ENCODE measurements at regions not wholly inside any gene's neighbourhood (a gene's known extent, or its start where the extent isn't known, plus 50 kb on each side); places are given as distances from the start of the nearest gene placed in this dataset.
"Not testable (repeated sequence)": the region's sequence is repeated elsewhere in the genome, so short reads cannot be mapped to it uniquely, and the experiment has no call there.

DNA sequence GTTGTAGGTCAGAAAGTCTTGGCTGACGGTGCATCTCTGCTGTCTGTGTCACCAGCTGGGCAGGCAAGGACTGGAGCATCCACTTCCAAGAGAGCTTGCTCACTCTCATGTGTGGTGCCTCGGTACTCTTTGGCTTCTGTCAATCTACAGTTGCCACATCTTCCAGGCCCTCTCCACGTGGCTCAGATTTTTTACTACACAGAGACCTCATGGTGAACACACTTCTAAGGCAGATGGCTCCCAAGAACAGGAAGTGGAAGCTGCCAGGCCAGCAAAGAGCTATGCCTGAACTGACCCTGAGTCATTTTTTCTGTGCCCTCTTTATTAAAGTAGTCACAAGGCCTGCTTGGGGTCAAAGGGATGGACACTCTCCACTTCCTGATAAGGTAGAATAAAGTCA lies 351.5 kb upstream of the AUTS2 start:
- intact Hi-C loops (cut with DNase I) = no loop called here
- DNase-seq = no peak

DNA sequence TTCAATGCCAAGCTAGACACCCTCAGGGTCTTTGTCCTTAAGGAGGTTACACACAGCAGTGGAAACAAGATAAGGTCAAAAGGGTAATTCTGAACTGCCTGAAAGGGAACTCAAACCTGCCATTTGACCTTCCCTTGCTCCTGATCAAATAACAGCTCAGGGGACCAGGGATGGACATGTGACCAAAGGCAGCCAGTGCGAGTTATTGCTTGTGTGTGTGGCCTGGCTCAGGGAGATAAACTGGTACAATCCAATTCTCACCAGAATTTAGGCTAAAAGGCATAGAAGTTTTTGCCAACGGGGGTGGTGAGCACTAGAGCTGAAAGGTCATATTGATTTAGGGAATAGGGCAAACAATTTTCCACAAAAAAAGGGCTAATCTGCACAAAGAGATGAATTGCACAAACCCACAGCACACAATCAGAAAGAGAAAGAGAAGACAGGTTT lies 349.9 kb upstream of the AUTS2 start:
- H3K27ac ChIP-seq; H3K27me3 ChIP-seq; H3K36me3 ChIP-seq; DNase-seq; H3K9me3 ChIP-seq; H3K4me1 ChIP-seq; intact Hi-C loops (cut with DNase I); H3K9ac ChIP-seq (ENCODE audit: low read depth in 2 of 2, low read length in 2 of 2); H3K4me3 ChIP-seq: not testable (repeated sequence)

More for the DNA sequence above, 351.5 kb upstream of the AUTS2 start:
- Histone ChIP-seq H3K4me1 (no peaks in the 10 kb centered on the region), H3K9ac (ENCODE audit: low read depth in 2 of 2, low read length in 2 of 2) (no peak overlapping the region), H3K9me3 (no peaks in the 10 kb centered on the region), H3K36me3 (no peaks in the 10 kb centered on the region), H3K27me3 (no peaks in the 10 kb centered on the region), H3K4me3 (no peak overlapping the region), H3K27ac (no peak overlapping the region)
- TF ChIP-seq, protein P1, sequence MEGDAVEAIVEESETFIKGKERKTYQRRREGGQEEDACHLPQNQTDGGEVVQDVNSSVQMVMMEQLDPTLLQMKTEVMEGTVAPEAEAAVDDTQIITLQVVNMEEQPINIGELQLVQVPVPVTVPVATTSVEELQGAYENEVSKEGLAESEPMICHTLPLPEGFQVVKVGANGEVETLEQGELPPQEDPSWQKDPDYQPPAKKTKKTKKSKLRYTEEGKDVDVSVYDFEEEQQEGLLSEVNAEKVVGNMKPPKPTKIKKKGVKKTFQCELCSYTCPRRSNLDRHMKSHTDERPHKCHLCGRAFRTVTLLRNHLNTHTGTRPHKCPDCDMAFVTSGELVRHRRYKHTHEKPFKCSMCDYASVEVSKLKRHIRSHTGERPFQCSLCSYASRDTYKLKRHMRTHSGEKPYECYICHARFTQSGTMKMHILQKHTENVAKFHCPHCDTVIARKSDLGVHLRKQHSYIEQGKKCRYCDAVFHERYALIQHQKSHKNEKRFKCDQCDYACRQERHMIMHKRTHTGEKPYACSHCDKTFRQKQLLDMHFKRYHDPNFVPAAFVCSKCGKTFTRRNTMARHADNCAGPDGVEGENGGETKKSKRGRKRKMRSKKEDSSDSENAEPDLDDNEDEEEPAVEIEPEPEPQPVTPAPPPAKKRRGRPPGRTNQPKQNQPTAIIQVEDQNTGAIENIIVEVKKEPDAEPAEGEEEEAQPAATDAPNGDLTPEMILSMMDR (IDR thresholded peaks at IDR 0.05) = no peak

DNA sequence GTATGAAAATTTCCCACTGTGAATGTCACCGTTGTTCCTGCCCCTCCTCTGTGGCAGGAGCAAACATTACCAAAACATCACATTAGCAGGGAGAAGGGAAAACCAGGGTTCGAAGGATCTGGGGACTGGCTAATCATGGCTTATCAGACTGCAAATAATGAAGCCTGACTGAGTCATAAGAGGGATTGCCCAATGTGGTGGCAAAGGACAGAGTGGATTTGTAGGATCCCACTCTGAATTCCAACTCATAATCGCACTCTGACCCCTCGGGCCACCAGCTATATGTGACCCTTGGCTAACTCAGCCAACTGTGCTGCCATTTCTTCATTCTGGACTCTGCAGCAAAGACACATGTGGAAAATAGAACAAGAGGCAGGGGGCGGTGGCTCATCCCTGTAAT lies 347.3 kb upstream of the AUTS2 start:
- Histone ChIP-seq H3K9me3 (no peaks in the 10 kb centered on the region), H3K4me3 (no peak overlapping the region), H3K27ac (no peak overlapping the region), H3K27me3 (no peaks in the 10 kb centered on the region), H3K36me3 (no peaks in the 10 kb centered on the region), H3K4me1 (no peaks in the 10 kb centered on the region), H3K9ac (ENCODE audit: low read depth in 2 of 2, low read length in 2 of 2) (no peak overlapping the region)
- intact Hi-C loops (cut with DNase I) = no loop called here
- TF ChIP-seq, protein P1 (IDR thresholded peaks at IDR 0.05) = no peak
- DNase-seq = no peak

DNA sequence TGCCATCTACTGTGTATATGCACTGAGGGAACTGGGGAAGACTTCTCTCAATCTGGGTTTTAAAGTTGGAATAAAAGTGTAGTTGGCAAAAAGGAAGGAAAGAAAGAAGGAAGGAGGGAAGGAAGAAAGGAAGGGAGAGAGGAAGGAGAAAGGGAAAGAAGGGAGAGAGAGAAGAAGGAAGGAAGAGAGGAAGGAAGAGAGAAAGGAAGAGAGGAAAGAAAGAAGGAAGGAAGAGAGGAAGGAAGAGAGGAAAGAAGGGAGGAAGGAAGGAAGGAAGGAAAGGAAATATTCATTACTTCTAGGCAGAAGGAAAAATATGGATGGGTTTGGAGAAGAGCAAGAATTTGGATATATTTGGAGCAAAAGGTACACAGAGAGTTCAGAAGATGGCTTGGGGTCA lies 343.6 kb upstream of the AUTS2 start:
- Histone ChIP-seq H3K27ac (no peak overlapping the region), H3K27me3 (no peaks in the 10 kb centered on the region), H3K36me3 (no peaks in the 10 kb centered on the region), H3K9ac (ENCODE audit: low read depth in 2 of 2, low read length in 2 of 2) (no peak overlapping the region), H3K4me1 (no peaks in the 10 kb centered on the region), H3K9me3 (no peaks in the 10 kb centered on the region), H3K4me3 (no peak overlapping the region)
- intact Hi-C loops (cut with DNase I) = no loop called here
- TF ChIP-seq, protein P1 (IDR thresholded peaks at IDR 0.05) = no peak
- DNase-seq = no peak

DNA sequence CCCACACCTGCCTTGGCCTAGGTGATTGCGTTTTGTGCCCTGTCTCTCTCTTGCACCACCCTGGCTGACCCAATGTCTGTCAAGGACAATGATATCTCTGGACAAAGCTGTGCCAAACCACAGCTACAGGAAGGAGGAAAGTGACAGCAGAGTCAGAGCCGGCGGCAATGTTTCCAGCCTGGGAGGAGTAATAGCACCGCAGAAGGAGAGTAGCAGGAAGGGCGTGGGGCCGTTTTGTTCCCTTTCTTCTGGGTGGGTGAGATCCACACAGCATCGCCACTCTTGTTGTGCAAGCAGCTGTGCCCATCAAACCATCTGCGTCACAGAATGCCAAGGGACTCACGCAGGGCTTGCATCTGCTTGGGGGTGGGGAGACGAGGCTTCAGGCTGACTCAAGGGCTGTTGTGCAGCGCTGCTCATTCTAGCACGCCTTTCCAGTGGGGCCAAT lies 341.6 kb upstream of the AUTS2 start:
- TF ChIP-seq, protein P1 (IDR thresholded peaks at IDR 0.05) = no peak
- intact Hi-C loops (cut with DNase I) = no loop called here
- DNase-seq = no peak

DNA sequence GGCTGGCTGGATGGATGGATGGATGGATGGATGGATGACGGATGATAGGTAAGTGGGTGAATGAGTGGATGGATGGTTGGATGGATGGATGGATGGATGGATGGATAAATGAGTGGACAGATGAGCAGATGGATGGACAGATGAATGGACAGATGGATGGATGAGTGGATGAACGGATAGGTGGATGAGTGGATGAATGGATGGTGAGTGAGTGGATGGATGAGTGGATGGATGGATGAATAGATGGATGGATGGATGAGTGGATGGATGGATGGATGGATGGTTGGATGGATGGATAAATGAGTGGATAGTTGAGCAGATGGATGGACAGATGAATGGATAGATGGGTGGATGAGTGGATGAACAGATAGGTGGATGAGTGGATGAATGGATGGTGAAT lies 340.7 kb upstream of the AUTS2 start:
- no peak overlapping the region for H3K9ac ChIP-seq (ENCODE audit: low read depth in 2 of 2, low read length in 2 of 2)
- H3K4me3 ChIP-seq = no peak overlapping the region
- TF ChIP-seq, protein P1 (IDR thresholded peaks at IDR 0.05) = no peak
- DNase-seq = no peak
- no peaks in the 10 kb centered on the region for H3K9me3 ChIP-seq
- H3K27ac ChIP-seq = no peak overlapping the region
- intact Hi-C loops (cut with DNase I) = no loop called here
- H3K4me1 ChIP-seq = no peaks in the 10 kb centered on the region
- H3K36me3 ChIP-seq = no peaks in the 10 kb centered on the region
- H3K27me3 ChIP-seq = no peaks in the 10 kb centered on the region

More for the DNA sequence above, 341.6 kb upstream of the AUTS2 start:
- Histone ChIP-seq H3K27ac (no peak overlapping the region), H3K36me3 (no peaks in the 10 kb centered on the region), H3K27me3 (no peaks in the 10 kb centered on the region), H3K4me3 (no peak overlapping the region), H3K9me3 (no peaks in the 10 kb centered on the region), H3K9ac (ENCODE audit: low read depth in 2 of 2, low read length in 2 of 2) (peak overlapping the region in 1 of 2 donors; percentile 56), H3K4me1 (no peaks in the 10 kb centered on the region)

Measured in colonic mucosa (tissue), 4 donors.